ENCODE measurements at regions not wholly inside any gene's neighbourhood (a gene's known extent, or its start where the extent isn't known, plus 50 kb on each side); places are given as distances from the start of the nearest gene placed in this dataset.

GRCh38 chr15:53224371-53224770 is 434.2 kb upstream of the ONECUT1 start:
- in situ Hi-C loops (cut with MboI) = no loop called here

GRCh38 chr15:53223815-53224214 is 433.7 kb upstream of the ONECUT1 start:
- Histone ChIP-seq H3K4me3 (no peak overlapping the region), H3K79me2 (ENCODE audit: insufficient read depth) (no peaks in the 10 kb centered on the region), H3K27ac (no peak overlapping the region), H2AFZ (no peak overlapping the region), H4K20me1 (ENCODE audit: insufficient read depth) (no peaks in the 10 kb centered on the region), H3F3A (ENCODE audit: insufficient read depth) (no peaks in the 10 kb centered on the region), H3K9ac (no peak overlapping the region), H3K27me3 (replicated peaks; ENCODE audit: insufficient read depth) (no peaks in the 10 kb centered on the region), H3K9me3 (ENCODE audit: low read depth) (no peaks in the 10 kb centered on the region), H3K9me2 (ENCODE audit: insufficient read depth) (no peaks in the 10 kb centered on the region), H3K4me2 (ENCODE audit: unreplicated experiment) (no peak overlapping the region), H3K36me3 (ENCODE audit: low read depth) (no peaks in the 10 kb centered on the region), H3K4me1 (ENCODE audit: insufficient read depth) (no peaks in the 10 kb centered on the region)
- DNase-seq = no peak
- no peak for TF ChIP-seq EZH2 (IDR thresholded peaks at IDR 0.05; ENCODE audit: insufficient read depth, poor library complexity, severe bottlenecking)
- TF ChIP-seq EZH2phosphoT487 (IDR thresholded peaks at IDR 0.05; ENCODE audit: insufficient read depth, low read depth) = no peak
- in situ Hi-C loops (cut with MboI) = no loop called here
- WGBS, 2 experiments (ENCODE audit: low coverage in 1 of 2, low lambda C conversion rate in 2 of 2, missing lambda C conversion rate in 2 of 2) = 32 to 35% methylated on average over 1 of the region's 1 CpG

More at GRCh38 chr15:53224371-53224770, 434.2 kb upstream of the ONECUT1 start:
- no peaks in the 10 kb centered on the region for H3K27me3 ChIP-seq (replicated peaks; ENCODE audit: insufficient read depth)
- no peak overlapping the region for H2AFZ ChIP-seq
- H3K9me3 ChIP-seq (ENCODE audit: low read depth) = no peaks in the 10 kb centered on the region
- H3K79me2 ChIP-seq (ENCODE audit: insufficient read depth) = no peaks in the 10 kb centered on the region
- no peaks in the 10 kb centered on the region for H4K20me1 ChIP-seq (ENCODE audit: insufficient read depth)
- no peak overlapping the region for H3K4me2 ChIP-seq (ENCODE audit: unreplicated experiment)
- no peak overlapping the region for H3K27ac ChIP-seq
- DNase-seq = no peak
- no peaks in the 10 kb centered on the region for H3F3A ChIP-seq (ENCODE audit: insufficient read depth)
- no peak overlapping the region for H3K9ac ChIP-seq
- H3K4me3 ChIP-seq = no peak overlapping the region
- H3K4me1 ChIP-seq (ENCODE audit: insufficient read depth) = no peaks in the 10 kb centered on the region
- H3K36me3 ChIP-seq (ENCODE audit: low read depth) = no peaks in the 10 kb centered on the region
- no peaks in the 10 kb centered on the region for H3K9me2 ChIP-seq (ENCODE audit: insufficient read depth)
- TF ChIP-seq EZH2 (IDR thresholded peaks at IDR 0.05; ENCODE audit: insufficient read depth, poor library complexity, severe bottlenecking) (no peak), EZH2phosphoT487 (IDR thresholded peaks at IDR 0.05; ENCODE audit: insufficient read depth, low read depth) (no peak)

GRCh38 chr15:53218666-53219580 is 428.8 kb upstream of the ONECUT1 start:
- TF ChIP-seq EZH2 (IDR thresholded peaks at IDR 0.05; ENCODE audit: insufficient read depth, poor library complexity, severe bottlenecking) (no peak), EZH2phosphoT487 (IDR thresholded peaks at IDR 0.05; ENCODE audit: insufficient read depth, low read depth) (no peak)
- H3K79me2 ChIP-seq (ENCODE audit: insufficient read depth) = no peaks in the 10 kb centered on the region
- no peaks in the 10 kb centered on the region for H3K9me2 ChIP-seq (ENCODE audit: insufficient read depth)
- H4K20me1 ChIP-seq (ENCODE audit: insufficient read depth) = no peaks in the 10 kb centered on the region
- DNase-seq = no peak
- H3K36me3 ChIP-seq (ENCODE audit: low read depth) = no peaks in the 10 kb centered on the region
- no peak overlapping the region for H3K27ac ChIP-seq
- in situ Hi-C loops (cut with MboI) = no loop called here
- no peaks in the 10 kb centered on the region for H3K27me3 ChIP-seq (replicated peaks; ENCODE audit: insufficient read depth)
- H3K9ac ChIP-seq = no peak overlapping the region
- no peak overlapping the region for H2AFZ ChIP-seq
- H3K4me3 ChIP-seq = no peak overlapping the region
- H3K4me2 ChIP-seq (ENCODE audit: unreplicated experiment) = no peak overlapping the region
- no peaks in the 10 kb centered on the region for H3K9me3 ChIP-seq (ENCODE audit: low read depth)
- 25 to 31% methylated on average over 7 of the region's 7 CpGs for WGBS, 2 experiments (ENCODE audit: low coverage in 1 of 2, low lambda C conversion rate in 2 of 2, missing lambda C conversion rate in 2 of 2)
- H3F3A ChIP-seq (ENCODE audit: insufficient read depth) = no peaks in the 10 kb centered on the region
- no peaks in the 10 kb centered on the region for H3K4me1 ChIP-seq (ENCODE audit: insufficient read depth)

- Histone ChIP-seq H3K9me2 (ENCODE audit: insufficient read depth) (no peaks in the 10 kb centered on the region), H3K4me2 (ENCODE audit: unreplicated experiment) (no peak overlapping the region), H3K27ac (no peak overlapping the region), H3K36me3 (ENCODE audit: low read depth) (no peaks in the 10 kb centered on the region), H3K27me3 (replicated peaks; ENCODE audit: insufficient read depth) (no peaks in the 10 kb centered on the region), H3K4me3 (no peak overlapping the region), H2AFZ (no peak overlapping the region), H4K20me1 (ENCODE audit: insufficient read depth) (no peaks in the 10 kb centered on the region), H3K9me3 (ENCODE audit: low read depth) (no peaks in the 10 kb centered on the region), H3F3A (ENCODE audit: insufficient read depth) (no peaks in the 10 kb centered on the region), H3K79me2 (ENCODE audit: insufficient read depth) (no peaks in the 10 kb centered on the region), H3K4me1 (ENCODE audit: insufficient read depth) (no peaks in the 10 kb centered on the region), H3K9ac (no peak overlapping the region)
- no peak for TF ChIP-seq EZH2 (IDR thresholded peaks at IDR 0.05; ENCODE audit: insufficient read depth, poor library complexity, severe bottlenecking)
- no peak for TF ChIP-seq EZH2phosphoT487 (IDR thresholded peaks at IDR 0.05; ENCODE audit: insufficient read depth, low read depth)
- 20 to 24% methylated on average over 3 of the region's 3 CpGs for WGBS, 2 experiments (ENCODE audit: low coverage in 1 of 2, low lambda C conversion rate in 2 of 2, missing lambda C conversion rate in 2 of 2)
- DNase-seq = no peak
- in situ Hi-C loops (cut with MboI) = no loop called here
Measured at GRCh38 chr15:53216036-53216435, 425.9 kb upstream of the ONECUT1 start.
